Stimulated activated CD8-positive, alpha-beta memory T cell treated with anti-CD3 and anti-CD28 coated beads, Interleukin-12 subunit alpha, Interleukin-12 subunit beta, amount 100 ng/mL, for 4 hours (primary cell): ENCODE measurements at regions not wholly inside any gene's neighbourhood (a gene's known extent, or its start where the extent isn't known, plus 50 kb on each side); places are given as distances from the start of the nearest gene placed in this dataset.
"Not testable (repeated sequence)": the region's sequence is repeated elsewhere in the genome, so short reads cannot be mapped to it uniquely, and the experiment has no call there.

ENCODE experiments used
- DNase-seq: peaks from one replicate; pipeline ENCODE4 v3.0.0-alpha.2; 2020; ENCODE audit warnings: low read depth

DNA sequence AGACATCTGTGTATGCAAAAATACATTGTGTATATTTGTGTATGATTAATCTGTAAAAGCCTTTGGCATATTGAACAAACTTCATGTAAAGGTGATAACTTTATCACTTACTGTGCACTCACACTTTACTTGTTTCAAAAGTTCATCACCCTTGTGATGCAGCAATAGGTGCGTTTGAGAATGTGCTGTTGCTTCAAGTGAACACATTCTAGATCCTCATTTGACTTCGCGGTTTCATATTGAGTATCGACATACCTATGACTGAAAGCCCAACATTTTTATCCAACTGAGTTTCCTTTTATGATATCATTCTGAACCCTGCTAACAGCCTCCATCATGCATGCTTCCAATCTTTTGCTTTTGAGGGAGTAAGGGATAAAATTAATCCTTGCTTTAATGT is 1086.9 kb downstream of the TMEM121 start:
- DNase-seq, result no peak

DNA sequence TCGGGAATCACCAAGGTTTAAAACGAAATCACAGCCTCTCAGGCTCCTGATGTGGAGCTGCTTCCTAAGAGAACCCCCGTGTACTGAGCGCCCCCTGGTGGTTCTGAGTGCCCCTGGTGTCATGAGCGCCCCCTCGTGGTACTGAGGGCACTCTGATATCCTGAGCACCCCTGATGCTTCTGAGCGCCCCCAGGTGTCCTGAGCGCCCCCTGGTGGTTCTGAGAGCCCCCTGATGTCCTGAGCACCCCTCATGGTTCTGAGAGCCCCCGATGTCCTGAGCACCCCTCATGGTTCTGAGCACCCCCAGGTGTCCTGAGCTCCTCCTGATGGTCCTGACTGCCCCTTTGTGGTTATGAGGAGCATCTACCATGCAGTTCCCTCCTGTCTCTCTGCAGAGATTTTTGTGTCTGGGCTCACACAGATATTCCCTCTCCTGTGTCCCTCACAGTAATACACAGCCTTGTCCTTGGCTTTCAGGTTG is 1092.1 kb downstream of the TMEM121 start:
- DNase-seq, result peak; percentile 37

DNA sequence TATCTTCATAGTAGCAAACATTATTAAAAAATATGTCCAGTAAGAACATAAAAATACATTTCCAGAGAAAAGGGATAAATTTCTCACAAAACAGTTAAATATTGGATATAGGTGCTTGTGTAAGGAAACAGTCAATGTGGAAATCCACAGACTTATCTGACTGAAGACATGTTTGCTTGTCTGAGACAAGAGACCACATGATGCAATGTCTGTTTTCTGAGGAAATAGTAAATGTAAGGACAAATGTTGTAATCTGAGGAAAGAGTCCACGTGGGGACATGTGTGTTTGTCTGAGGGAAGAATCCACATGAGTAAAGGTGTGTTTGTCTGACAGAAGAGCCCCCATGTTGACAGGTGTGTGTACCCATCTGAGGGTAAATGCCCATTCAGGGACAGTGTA is 1093.2 kb downstream of the TMEM121 start:
- no peak for DNase-seq

DNA sequence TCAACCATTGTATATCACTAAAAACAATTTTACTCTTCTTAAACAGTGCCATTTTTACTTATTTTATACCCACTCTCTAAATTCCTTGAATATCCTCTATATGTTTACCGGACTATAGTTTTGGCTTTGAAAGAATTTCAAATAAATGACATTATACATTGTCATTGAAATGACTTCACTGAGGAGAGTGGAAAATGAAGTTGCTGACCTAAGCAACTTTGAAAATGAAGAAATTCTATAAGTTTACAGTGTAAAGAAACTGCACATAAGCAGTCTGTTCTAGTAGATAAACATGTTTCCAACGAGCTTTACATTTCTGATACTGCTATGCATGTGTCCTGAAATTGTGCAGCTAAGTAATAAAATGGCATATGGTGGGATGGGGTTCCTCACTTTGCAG is 1094.0 kb downstream of the TMEM121 start:
- DNase-seq, result no peak

DNA sequence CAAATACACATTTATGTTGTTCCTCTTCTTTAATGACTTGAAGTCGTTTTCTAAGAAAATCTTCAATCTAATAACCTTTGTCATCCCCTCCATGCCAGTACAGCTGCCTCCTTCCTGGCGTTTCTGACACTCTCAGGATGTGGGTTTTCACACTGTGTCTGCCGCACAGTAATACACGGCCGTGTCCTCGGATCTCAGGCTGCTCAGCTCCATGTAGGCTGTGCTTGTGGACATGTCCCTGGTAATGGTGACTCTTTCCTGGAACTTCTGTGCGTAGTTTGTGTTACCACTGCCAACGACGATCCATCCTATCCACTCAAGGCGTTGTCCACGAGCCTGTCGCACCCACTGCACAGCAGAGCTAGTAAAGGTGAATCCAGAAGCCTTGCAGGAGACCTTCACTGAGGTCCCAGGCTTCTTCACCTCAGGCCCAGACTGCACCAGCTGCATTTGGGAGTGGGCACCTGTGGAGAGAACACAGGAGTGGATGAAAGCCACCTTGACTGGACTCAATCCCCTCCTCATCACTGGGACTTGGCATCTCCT is 1095.9 kb downstream of the TMEM121 start:
- peak; percentile 6 for DNase-seq

DNA sequence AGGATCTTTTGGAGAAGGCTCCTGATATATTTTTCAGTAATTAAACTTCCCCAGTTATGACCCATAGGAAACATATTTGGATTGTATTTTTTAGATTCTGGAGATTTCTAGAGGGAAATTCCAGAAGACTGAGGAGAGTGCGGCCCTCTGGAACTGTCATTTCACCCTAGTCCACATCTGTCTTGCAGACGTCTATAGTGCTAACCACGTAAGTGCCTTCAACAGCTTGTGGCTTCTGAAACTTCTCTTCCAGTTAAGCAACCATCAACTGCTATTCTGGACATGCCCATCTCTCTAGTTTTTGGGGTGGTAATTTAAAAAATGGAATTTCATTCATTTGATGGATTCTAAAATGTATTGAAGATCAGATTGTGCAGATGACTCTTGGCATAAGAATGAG is 1098.8 kb downstream of the TMEM121 start:
- no peak for DNase-seq

DNA sequence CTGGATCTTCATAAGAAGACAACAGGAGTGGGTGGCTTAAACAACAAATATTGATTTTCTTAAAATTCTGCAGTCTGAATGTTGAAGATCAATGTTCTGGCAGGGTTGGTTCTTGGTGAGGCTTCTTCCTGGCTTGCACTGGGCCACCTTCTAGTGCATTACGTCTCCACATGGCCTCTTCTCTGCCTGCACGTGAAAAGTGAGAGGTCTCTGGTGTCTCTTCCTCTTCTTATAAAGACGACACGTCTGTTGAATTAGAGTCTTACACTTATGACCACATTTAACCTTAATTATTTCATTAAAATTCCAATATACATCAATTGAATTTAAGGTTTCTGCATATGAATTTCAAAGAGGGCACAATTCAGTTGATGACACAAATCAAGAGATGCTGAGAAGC is 1100.1 kb downstream of the TMEM121 start:
- not testable (repeated sequence) for DNase-seq

DNA sequence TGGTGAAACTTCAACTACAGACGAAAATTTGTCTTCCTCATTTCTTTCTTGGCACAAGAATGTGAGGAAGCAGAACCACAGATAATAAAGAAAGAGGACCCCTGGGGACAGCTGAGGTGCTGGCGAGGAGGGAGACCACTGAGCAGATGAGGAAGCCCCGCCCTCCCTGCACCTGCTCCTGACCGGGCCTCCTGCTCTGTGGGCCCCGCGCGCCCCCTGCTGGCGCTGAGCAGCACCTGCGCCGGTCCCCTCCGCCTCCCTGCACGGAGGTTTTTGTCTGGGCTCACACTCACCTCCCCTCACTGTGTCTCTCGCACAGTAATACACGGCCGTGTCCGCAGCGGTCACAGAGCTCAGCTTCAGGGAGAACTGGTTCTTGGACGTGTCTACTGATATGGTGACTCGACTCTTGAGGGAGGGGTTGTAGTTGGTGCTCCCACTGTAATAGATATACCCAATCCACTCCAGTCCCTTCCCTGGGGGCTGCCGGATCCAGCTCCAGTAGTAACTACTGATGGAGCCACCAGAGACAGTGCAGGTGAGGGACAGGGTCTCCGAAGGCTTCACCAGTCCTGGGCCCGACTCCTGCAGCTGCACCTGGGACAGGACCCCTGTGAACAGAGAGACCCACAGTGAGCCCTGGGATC is 1100.7 kb downstream of the TMEM121 start:
- DNase-seq, result peak; percentile 63

DNA sequence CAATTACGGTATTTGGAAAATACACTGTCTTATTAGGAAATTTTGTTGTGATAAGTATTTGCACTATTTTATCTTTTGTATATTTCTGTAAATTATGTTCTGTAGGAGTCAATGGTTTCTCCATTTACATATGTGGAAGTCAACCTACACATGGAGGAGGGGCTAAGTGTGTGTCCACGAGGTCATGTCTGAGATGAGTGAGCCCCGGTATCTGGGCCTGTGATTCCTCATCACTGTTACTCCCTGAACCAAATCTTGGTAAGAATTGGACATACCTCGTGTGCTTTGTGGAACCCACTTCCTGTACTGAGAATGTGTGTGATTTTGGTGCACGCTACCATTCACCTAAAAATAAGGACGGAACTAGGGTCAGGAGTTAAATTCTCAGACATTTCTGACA is 1105.5 kb downstream of the TMEM121 start:
- DNase-seq, result no peak

DNA sequence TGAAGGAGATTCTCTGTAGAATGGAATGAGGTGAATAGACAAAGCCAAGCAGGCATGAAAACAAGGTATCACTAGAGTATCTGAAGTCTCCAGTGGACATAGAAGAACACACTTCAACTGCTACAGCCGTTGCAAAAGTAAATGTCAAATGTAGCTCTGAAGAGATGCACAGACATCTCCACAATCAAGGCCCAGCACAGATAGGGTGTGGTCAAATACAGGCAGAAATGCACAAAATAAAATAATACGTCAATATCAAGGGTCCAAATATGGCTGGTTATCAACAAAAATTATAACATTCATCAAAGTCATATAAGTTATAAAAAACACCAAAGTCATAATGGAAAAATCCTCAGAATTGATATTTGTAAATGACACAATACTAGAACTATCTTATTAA is 1107.3 kb downstream of the TMEM121 start:
- no peak for DNase-seq

DNA sequence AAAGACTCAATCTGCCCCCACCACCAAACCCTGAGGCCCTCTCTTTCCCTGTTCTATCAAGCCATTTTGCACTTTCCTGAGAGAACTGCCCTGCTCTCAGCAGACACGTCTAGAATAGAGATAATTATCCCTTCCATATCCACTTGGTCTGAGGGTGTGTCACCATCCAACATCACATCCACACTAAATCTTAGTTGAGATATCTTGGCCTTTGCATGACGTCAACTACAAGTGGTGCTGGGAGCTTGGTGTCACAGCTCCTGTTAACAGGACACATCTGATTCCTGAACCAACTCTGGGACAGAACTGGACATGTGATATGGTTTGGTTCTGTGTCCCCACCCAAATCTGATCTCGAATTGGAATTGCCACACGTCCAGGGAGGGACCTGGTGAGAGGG is 1109.2 kb downstream of the TMEM121 start:
- DNase-seq, result no peak

DNA sequence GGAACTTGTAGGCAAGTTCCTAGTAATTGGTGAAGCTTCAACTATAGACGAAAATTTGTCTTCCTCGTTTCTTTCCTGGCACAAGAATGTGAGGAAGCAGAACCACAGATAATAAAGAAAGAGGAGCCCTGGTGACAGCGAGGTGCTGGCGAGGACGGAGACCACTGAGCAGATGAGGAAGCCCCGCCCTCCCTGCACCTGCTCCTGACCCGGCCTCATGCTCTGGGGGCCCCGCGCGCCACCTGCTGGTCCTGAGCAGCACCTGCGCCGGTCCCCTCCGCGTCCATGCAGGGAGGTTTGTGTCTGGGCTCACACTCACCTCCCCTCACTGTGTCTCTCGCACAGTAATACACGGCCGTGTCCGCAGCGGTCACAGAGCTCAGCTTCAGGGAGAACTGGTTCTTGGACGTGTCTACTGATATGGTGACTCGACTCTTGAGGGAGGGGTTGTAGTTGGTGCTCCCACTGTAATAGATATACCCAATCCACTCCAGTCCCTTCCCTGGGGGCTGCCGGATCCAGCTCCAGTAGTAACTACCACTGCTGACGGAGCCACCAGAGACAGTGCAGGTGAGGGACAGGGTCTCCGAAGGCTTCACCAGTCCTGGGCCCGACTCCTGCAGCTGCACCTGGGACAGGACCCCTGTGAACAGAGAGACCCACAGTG is 1112.5 kb downstream of the TMEM121 start:
- not testable (repeated sequence) for DNase-seq

DNA sequence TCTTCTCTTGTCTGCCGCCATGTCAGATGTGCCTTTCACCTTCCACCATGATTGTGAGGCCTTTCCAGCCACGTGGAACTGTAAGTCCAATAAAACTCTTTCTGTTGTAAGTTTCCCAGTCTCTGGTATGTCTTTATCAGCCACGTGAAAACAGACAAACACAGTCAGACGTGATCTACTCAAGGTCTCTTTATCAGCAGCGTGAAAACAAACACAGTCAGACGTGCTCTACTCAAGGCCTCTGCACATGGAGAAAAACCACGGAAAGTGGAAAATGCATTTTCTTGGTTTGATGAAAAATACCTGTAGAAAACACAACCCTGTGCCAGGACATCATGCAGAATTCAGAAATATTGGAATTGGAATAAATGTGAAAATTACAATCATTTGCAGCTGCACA is 1115.7 kb downstream of the TMEM121 start:
- DNase-seq, result no peak

DNA sequence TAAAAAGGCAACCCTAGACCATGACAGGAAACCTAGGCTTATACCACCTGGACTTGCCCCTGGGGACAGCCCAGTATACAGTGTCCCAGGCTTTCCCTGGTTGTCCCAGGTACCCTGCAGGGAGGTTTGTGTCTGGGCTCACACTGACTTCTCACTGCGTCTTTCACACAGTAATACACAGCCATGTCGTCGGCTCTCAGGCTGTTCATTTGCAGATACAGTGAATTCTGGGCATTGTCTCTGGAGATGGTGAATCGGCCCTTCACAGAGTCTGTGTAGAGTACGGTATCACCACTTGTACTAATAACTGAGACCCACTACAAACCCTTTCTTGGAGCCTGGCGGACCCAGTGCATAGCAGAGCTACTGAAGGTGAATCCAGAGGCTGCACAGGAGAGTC is 1116.6 kb downstream of the TMEM121 start:
- not testable (repeated sequence) for DNase-seq

DNA sequence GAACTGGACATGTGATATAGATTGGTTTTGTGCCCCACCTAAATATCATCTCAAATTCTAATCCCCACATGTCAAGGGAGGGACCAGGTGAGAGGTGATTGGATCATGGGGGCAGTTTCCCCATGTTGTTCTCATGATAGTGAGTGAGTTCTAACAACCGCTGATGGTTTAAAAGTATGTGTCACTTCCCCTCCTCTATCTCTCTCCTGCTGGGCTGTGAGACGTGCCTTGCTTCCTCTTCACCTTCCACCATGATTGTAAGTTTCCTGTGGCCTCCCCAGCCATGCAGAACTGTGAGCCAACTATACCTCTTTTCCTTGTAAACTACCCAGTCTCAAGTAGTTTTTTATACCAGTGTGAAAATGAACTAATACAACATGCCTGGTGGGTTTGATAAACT is 1122.5 kb downstream of the TMEM121 start:
- not testable (repeated sequence) for DNase-seq

DNA sequence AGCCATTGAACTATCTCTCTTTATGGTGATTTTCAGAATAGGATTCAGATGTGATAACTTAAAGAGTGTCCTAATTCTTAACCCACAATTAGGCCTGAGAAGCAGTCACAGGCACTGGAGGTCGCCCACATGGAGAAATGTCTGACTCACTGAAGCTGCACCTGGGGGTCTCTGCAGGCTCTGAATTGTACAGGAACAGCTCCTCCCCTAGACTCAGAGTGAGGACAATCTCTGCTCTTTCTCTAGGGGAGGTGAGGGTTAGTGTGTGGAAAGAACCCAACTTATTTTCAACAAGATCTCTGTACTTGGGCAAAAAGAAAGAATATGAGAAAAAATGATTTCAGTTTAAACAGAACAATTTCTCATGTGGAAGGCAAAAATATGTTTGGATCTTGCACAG is 1124.6 kb downstream of the TMEM121 start:
- DNase-seq, result no peak

DNA sequence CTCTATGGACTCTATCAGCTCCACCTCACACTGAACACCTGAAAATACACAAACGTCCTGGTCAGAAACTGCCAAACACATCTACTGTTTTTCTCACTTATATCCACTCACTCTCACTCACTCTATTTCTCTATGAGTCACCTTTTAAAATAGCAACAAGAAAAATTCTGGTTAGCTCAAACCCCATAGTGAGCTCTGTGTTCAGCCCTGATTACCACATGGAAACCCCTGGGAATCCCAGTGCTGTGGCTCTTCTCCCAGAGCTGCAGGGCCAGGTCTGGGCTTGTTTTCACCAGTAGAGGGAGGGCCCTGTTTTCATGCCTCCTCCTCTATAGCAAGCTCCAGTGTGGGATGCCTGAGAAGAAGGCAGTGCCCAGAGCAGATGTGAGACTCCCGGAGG is 1126.1 kb downstream of the TMEM121 start:
- no peak for DNase-seq

DNA sequence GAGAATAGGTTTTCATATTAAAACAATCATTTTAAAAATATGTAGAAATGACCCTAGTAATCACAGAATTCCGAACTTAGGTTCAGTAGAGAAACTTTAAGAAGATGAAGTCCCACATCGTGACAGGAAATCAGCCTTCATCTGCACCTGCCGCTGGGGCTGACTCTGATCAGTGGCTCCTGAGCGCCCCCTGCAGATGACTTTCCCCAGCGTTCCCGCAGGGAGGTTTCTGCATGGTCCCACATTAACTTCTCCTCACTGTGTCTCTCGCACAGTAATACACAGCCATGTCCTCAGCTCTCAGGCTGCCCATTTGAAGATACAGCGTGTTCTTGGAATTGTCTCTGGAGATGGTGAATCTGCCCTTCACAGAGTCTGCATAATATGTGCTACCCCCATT is 1131.1 kb downstream of the TMEM121 start:
- peak; percentile 13 for DNase-seq

DNA sequence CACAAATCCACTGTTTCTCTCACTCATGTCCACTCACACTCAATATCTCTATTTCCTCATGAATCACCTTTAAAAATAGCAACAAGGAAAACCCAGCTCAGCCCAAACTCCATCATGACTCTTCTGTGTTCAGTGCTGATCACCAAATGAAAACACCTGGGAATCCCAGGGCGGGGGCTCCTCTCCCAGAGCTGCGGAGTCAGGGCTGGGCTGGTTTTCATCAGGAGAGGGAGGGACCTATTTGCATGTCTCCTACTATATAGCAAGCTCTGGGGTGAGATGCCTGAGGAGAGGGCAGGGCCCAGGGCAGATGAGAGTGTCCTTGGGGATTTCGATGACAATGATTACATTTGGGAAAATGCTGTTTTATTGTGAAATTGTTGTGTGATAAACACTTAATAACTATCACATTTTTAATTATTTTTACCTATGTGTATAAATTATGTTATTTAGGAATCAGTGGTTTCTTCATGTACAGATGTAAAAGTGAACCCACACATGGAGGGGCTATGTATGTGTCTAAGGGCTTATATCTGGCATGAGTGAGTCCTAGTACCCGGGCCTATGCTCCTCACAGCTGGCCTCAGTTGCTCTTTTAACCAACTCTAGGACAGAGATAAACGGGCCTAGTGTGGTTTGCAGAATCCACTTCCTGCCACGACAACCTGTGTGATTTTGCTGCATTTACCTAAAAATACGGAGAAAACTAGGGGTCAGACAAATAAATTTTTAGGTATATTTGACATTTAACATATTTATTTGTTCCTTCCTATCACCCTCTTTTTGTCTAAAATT is 1131.9 kb downstream of the TMEM121 start:
- not testable (repeated sequence) for DNase-seq

DNA sequence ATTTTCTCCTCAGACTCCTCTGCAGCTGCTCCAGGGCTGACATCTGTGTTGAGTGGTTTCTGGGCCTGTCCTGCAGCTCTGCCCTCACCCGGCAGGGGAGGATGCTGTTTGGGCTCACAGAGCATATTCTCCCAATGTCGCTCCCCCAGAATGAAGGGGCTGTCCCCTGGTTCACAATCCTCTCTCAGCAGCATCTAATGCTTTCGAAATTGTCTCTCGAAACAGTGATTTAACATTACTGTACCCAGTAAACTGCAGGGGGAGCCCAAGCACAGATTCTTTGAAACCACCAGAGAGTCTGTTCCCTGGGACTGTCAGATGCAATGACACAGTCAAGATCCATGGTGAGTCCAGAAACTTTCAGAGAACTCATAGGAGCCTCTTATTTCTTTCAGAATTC is 1135.2 kb downstream of the TMEM121 start:
- DNase-seq, result not testable (repeated sequence)

DNA sequence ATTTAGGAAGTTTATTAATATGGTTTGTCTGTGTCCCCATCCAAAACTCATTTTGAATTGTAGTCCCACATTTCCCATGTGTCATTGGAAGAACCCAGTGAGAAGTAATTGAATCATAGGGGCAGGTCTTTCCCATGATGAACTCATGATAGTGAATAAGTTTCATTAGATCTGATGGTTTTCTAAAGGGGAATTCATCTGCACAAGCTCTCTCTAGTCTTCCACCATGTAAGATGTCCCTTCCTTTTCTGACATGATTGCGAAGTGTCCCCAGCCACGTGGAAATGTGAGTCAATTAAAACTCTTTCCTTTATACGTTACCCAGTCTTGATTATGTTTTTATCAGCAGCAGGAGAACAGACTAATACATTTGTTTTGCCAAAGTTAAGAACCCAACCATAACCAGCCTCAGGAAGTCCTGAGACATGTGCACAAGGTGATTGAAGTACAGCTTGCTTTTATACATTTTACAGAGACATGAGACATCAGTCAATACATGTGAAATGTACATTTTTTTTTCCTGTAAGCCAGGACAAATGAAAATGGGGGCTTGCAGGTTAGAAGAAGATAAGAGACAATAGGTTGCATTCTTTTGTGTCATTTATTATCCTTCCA is 1136.7 kb downstream of the TMEM121 start:
- no peak for DNase-seq

DNA sequence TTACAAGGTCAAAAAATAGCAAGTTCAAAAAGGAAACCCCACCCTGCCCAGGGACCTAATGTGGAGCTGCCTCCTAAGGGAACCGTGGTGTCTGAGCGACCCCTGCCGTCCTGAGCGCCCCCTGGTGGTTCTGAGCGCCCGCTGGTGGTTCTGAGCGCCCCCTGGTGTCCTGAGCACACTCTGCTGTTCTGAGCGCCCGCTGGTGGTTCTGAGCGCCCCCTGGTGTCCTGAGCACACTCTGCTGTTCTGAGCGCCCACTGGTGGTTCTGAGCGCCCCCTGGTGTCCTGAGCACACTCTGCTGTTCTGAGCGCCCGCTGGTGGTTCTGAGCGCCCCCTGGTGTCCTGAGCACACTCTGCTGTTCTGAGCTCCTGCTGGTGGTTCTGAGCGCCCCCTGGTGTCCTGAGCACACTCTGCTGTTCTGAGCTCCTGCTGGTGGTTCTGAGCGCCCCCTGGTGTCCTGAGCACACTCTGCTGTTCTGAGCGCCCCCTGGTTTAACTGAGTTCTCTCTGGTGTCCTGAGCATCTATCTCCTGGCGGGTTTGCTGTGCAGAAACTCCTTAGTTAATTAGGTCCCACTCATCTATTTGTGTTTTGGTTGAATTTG is 1137.5 kb downstream of the TMEM121 start:
- DNase-seq, result peak; percentile 10
